HG03060 (cell line): ENCODE measurements at regions not wholly inside any gene's neighbourhood (a gene's known extent, or its start where the extent isn't known, plus 50 kb on each side); places are given as distances from the start of the nearest gene placed in this dataset.

ENCODE experiments used
- ATAC-seq: cut with Tn5 transposase; IDR thresholded peaks from one replicate; pipeline ENCODE4 v1.9.1; 2021; ENCODE audit warnings: low read depth, moderate number of reproducible peaks; ENCODE audit not compliant: unreplicated experiment

GRCh38 chr17:27239584-27239983, 54.3 kb upstream of the WSB1 start:
- no peak for ATAC-seq

DNA sequence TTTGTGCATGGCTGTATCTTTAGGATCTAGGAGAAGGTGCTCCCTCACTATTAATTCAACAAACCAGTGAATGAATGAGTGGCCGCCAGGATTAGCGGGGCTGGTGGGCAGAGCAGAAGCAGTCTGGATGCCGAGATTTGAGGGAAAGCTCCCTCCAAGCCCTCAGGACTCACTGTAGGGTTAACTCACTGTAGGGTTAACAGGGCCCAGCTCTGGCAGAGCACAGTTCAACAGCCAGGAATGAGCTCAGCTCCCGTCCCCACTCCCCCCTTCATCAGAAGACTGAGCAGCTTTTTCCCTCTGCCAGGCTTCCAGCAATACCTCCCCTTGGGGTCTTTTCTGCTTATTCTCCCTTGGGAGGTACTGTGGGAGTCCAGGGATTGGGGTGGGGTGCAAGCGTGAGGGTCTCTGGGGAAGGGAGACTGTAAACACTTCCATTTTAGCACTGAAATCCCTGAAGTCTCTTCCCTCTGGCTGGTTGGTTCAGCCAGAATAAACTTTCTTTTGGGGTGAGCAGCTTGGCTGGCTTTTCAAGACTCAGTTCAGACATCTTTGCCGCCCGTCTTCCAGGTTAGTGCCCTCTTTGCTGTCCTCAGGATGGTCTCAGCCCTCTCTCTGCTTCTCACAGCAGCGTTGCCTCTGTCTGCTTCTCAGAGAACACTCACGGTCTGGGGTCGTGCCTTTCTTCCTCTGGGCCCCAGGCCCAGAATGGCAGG, 53.7 kb upstream of the WSB1 start:
- ATAC-seq, result no peak

- no peak for ATAC-seq
These were observed 53.1 kb upstream of the WSB1 start for GRCh38 chr17:27240802-27241155.

DNA sequence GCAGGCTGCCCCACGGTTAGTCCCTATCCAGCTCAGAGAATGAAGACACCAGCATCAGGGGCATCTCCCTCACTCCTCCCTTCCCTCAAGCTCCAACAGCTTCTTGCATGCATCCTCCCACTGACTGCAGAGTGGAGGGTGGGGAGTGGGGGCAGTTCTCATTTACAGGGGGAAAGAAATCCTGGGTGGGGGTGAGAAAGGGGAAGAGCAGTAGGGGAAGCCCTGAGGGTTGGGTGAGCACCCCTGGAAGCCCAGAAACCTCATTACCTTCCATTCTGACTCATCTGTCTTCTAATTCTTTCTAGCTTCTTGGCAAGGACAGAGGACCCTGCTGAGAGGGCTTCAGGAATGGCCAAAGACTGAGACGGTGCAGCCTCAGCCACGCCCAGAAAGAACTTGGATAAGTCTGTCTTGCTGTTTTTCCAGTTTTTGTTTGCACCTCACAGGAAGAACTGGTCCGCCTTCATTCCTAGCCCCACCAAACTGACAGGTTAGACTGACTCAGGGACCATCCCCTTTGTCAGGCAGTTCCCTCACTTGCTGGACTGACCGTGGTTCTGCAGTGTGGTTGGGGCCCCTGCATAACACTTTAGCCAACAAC, 52.5 kb upstream of the WSB1 start:
- no peak for ATAC-seq

- no peak for ATAC-seq
These were observed 51.0 kb upstream of the WSB1 start for GRCh38 chr17:27242951-27243350.

GRCh38 chr17:27244011-27244410, 49.9 kb upstream of the WSB1 start:
- ATAC-seq, result no peak
